ENCODE measurements at regions not wholly inside any gene's neighbourhood (a gene's known extent, or its start where the extent isn't known, plus 50 kb on each side); places are given as distances from the start of the nearest gene placed in this dataset.

DNA sequence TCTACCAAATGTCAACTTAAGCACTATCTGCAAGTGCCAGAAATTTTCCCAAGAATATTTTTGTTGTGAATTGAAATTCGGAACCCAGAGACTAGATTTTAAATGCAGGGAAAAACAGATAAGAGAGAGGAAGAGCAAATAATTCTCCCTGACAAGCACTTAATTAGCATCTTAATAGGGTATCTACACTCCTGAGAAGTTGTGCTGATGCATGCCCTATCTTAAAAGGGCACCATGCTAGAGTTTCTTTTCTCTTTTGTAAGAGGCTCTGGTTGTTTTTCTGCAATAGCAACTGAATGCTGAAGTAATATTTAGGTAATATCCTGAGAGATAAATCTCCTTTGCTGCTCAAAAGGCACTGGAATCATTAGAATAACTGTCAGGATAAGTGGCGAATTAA lies 139.9 kb upstream of the UGT8 start:
- Histone ChIP-seq H3K27me3 (no peaks in the 10 kb centered on the region), H3K4me3 (no peak overlapping the region), H3K4me1 (no peaks in the 10 kb centered on the region), H3K27ac (no peak overlapping the region), H3K36me3 (no peaks in the 10 kb centered on the region), H3K9me3 (no peaks in the 10 kb centered on the region)
- TF ChIP-seq CTCF (IDR thresholded peaks at IDR 0.05), result no peak
- intact Hi-C loops (cut with DNase I), result no loop called here
- DNase-seq (no peak), ATAC-seq (no peak)

- no peak overlapping the region for H3K27ac ChIP-seq
- no peaks in the 10 kb centered on the region for H3K9me3 ChIP-seq
- H3K4me1 ChIP-seq, result no peaks in the 10 kb centered on the region
- no peak for TF ChIP-seq CTCF (IDR thresholded peaks at IDR 0.05)
- DNase-seq, result no peak
- H3K27me3 ChIP-seq, result no peaks in the 10 kb centered on the region
- no peaks in the 10 kb centered on the region for H3K36me3 ChIP-seq
- H3K4me3 ChIP-seq, result no peak overlapping the region
- ATAC-seq, result no peak
- intact Hi-C loops (cut with DNase I), result no loop called here
Observed at GRCh38 chr4:114464726-114465272, 133.8 kb upstream of the UGT8 start.

DNA sequence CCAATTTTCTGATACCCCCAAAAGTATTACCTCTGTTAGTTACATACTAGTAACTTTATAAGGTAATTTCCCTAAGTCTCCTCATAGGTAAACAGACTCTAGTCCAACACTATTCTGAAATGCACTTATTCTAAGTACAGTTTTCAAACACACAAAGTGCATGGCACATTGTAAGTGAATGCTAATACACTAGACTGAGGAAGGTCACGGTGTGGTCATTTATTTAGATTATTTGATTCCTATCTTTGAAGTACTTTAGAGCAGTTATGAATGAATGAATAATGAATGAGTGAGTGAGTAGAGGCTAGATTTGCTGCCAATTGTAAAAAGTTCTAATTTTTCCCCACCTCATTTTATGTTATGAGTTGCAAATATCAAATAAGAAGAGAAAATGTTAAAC lies 132.8 kb upstream of the UGT8 start:
- Histone ChIP-seq H3K36me3 (no peaks in the 10 kb centered on the region), H3K27me3 (no peaks in the 10 kb centered on the region), H3K27ac (no peak overlapping the region), H3K4me3 (no peak overlapping the region), H3K9me3 (no peaks in the 10 kb centered on the region), H3K4me1 (no peaks in the 10 kb centered on the region)
- no peak for DNase-seq
- no peak for TF ChIP-seq CTCF (IDR thresholded peaks at IDR 0.05)
- intact Hi-C loops (cut with DNase I), result no loop called here
- ATAC-seq, result no peak

GRCh38 chr4:114466299-114466698 lies 132.3 kb upstream of the UGT8 start:
- H3K9me3 ChIP-seq, result no peaks in the 10 kb centered on the region
- DNase-seq (no peak), ATAC-seq (no peak)
- H3K4me3 ChIP-seq, result no peak overlapping the region
- intact Hi-C loops (cut with DNase I), result no loop called here
- H3K27me3 ChIP-seq, result no peaks in the 10 kb centered on the region
- no peaks in the 10 kb centered on the region for H3K36me3 ChIP-seq
- H3K27ac ChIP-seq, result no peak overlapping the region
- H3K4me1 ChIP-seq, result no peaks in the 10 kb centered on the region
- no peak for TF ChIP-seq CTCF (IDR thresholded peaks at IDR 0.05)

DNA sequence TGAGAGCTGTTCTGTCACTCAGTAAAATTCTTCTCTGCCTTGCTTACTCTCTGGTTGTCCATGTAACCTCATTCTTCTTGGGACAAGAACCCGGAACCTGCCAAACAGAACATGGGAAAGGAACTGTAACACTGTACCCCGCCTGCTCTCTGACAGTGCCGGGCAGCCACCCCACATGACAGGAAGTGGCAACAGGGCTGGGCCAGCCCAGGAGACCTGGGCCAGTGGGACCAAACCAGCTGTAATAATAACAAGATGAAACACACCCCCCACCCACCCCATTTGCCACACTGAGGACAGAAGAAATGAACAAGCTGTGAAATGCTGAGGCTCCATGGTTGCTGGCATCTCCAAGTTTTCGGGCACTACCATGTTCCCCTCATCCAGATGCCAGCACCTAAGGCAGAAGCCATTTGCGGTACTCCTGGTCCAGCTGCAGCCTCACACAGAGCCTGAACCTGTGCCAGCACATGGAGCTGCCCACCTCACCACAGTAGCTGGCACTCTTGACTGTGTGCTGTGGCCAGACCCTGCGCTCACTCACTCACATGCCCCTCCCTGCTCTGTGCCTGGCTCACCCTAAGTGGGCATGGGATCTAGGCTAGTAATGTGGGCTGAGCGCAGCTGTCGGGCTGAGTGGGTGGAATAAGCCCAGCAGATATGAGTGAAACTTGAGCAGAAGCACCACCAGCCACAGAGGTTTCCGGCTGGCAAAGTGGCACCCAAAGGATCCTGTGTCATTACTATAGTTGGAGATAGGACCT lies 126.2 kb upstream of the UGT8 start:
- H3K4me3 ChIP-seq, result no peak overlapping the region
- H3K36me3 ChIP-seq, result no peaks in the 10 kb centered on the region
- no peak overlapping the region for H3K27ac ChIP-seq
- no peaks in the 10 kb centered on the region for H3K4me1 ChIP-seq
- DNase-seq, result no peak
- H3K27me3 ChIP-seq, result no peaks in the 10 kb centered on the region
- no peak for TF ChIP-seq CTCF (IDR thresholded peaks at IDR 0.05)
- intact Hi-C loops (cut with DNase I), result no loop called here
- no peaks in the 10 kb centered on the region for H3K9me3 ChIP-seq
- ATAC-seq, result peak; percentile 38
